AG04449 (cell line): ENCODE measurements at regions not wholly inside any gene's neighbourhood (a gene's known extent, or its start where the extent isn't known, plus 50 kb on each side); places are given as distances from the start of the nearest gene placed in this dataset.

ENCODE experiments used
- CTCF ChIA-PET: fragments of 350-600 bp; formaldehyde crosslinking; extraction: SDS; loops from one replicate; lab custom pipeline; 2021; ENCODE audit warnings: antibody characterized with exemption; lab: Yijun Ruan, JAX
- POLR2A ChIA-PET: fragments of 400-600, 350-600 bp; formaldehyde crosslinking; extraction: SDS; loops from one replicate; lab custom pipeline; 2020; ENCODE audit warnings: antibody characterized with exemption, inconsistent platforms; lab: Yijun Ruan, JAX
- DNase-seq: peaks from one replicate; pipeline ENCODE4 v3.0.0-alpha.2; 2010; ENCODE audit warnings: low read depth, low spot score
- H3K4me3 ChIP-seq: 2 replicates; pipeline ENCODE4 v1.5.1; 2011; ENCODE audit warnings: low read depth, mild to moderate bottlenecking, control low read depth, low read length
- TF ChIP-seq, protein P1 (sequence below): IDR thresholded peaks from one replicate; pipeline ENCODE4 v1.5.1; 2011; ENCODE audit warnings: mild to moderate bottlenecking, moderate library complexity, low read length, control low read depth, inconsistent platforms; ENCODE audit not compliant: insufficient read depth; ENCODE audit errors: missing control alignments

DNA sequence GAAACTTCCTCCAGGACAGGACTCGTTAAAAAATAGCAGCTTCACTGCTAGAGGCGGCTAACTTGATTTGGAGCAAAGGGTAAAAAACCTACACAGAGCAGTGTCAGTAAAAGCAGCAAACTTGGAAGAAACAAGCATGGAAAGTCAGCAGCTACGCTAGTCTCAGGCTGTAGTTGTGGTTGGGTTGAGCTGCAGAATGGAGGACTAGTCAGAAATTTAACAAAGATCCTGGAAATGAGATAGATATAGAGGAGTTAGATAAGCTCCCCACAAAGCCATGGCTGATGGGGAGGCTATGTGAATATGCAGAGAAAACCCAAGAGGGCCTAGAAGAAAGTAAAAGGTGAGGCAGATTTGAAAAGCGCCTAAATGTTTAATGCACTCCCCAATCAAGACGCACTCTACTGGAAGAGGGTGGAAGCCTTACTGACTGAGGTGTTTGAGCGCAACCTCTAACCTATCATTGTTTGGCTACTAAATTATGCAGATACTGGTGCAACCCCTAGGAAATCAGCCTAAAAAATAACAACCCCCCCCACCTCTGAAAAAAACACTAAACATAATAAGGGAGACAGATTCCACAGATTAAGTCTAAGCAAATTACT lies 99.7 kb upstream of the TMEM168 start:
- ChIA-PET POLR2A (interaction anchor here (0.6 kb wide), 1 partner anchor 132 kb away, joined by 3 read pairs; no protein-coding TSS in a partner anchor), CTCF (interaction anchor here (1.0 kb wide), 1 partner anchor 18 kb away, joined by 3 read pairs; no protein-coding TSS in a partner anchor)
- H3K4me3 ChIP-seq, result no peak overlapping the region
- TF ChIP-seq, protein P1, sequence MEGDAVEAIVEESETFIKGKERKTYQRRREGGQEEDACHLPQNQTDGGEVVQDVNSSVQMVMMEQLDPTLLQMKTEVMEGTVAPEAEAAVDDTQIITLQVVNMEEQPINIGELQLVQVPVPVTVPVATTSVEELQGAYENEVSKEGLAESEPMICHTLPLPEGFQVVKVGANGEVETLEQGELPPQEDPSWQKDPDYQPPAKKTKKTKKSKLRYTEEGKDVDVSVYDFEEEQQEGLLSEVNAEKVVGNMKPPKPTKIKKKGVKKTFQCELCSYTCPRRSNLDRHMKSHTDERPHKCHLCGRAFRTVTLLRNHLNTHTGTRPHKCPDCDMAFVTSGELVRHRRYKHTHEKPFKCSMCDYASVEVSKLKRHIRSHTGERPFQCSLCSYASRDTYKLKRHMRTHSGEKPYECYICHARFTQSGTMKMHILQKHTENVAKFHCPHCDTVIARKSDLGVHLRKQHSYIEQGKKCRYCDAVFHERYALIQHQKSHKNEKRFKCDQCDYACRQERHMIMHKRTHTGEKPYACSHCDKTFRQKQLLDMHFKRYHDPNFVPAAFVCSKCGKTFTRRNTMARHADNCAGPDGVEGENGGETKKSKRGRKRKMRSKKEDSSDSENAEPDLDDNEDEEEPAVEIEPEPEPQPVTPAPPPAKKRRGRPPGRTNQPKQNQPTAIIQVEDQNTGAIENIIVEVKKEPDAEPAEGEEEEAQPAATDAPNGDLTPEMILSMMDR, result no peak
- no peak for DNase-seq

DNA sequence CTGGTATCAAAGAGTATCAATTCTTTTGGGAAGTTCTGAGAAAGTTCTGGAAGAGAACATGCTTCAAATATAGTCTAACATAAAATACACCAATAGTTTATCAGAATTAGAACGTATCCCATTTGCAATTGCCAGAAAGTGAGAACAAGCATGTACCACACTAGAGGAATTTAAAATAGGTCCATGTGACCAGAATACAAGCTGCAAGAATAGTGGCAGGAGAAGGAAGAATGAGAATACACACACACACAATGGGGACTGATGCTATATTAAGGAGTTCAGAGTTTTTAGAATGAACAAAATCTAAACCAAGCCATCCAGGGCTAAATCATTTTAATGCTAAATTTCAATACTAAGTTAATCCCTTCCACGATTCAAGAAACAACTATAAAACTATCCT lies 99.1 kb upstream of the TMEM168 start:
- POLR2A ChIA-PET, result interaction anchor here (0.6 kb wide), 1 partner anchor 132 kb away, joined by 3 read pairs; no protein-coding TSS in a partner anchor
- no peak overlapping the region for H3K4me3 ChIP-seq
- CTCF ChIA-PET, result interaction anchor here (1.0 kb wide), 1 partner anchor 17 kb away, joined by 3 read pairs; no protein-coding TSS in a partner anchor
- TF ChIP-seq, protein P1, result no peak
- no peak for DNase-seq

DNA sequence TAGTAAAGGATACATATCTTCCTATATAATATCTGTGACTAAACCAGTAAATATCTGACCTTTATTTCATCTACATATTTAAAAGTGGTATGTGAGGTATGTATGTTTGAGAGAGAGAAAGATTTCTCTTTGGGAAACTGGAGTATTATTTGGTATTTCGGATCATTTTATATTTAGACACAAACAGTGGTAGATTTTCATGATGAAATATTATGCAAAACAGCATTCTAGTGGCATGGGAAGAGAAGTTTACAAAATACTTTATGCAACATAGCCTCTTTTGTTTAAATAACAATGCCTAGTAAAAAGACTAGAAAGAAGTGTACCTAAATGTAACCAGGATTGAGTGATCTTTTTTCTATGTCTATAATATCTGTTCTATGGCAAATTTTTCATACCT lies 98.6 kb upstream of the TMEM168 start:
- POLR2A ChIA-PET, result no interaction called here
- no peak overlapping the region for H3K4me3 ChIP-seq
- TF ChIP-seq, protein P1, result no peak
- DNase-seq, result no peak
- CTCF ChIA-PET, result interaction anchor here (1.0 kb wide), 1 partner anchor 16 kb away, joined by 3 read pairs; no protein-coding TSS in a partner anchor

DNA sequence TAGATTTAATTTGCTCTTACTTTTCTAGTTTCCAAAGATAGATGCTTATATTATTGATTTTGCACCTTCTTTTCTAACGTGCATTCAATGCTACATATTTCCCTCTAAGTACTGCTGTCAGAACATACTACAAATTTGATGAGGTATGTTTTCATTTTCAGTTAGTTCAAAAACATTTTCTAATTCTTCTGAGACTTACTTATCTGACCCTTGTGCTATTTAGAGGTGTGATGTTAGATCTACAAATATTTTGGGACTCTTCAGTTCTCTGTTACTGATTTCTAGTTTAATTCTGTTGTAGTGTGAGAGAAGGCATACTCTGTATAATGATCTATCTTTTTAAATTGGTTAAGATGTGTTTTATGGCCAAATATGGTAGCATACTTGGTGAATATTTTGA lies 97.8 kb upstream of the TMEM168 start:
- POLR2A ChIA-PET, result no interaction called here
- CTCF ChIA-PET, result no interaction called here
- H3K4me3 ChIP-seq, result no peak overlapping the region
- TF ChIP-seq, protein P1, result no peak
- DNase-seq, result no peak

DNA sequence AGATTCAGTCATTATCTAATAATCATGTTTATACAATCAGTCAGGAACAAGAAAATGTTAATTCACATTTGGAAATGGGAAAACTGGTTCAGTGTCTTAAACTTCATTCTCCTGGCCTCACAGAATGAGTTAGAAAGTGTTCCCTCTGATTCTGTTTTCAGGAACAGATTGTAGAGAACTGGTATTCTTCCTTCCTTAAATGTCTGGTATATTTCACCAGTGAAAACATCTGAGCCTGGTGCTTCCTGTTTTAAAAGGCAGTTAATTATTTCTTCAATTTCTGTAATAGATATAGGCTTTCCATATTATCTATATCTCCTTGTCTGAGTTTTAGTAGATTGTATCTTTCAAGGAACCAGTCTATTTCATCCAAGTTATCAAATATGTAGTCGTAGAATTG lies 97.1 kb upstream of the TMEM168 start:
- ChIA-PET POLR2A (no interaction called here), CTCF (interaction anchor here (1.6 kb wide), 1 partner anchor 12 kb away, joined by 5 read pairs; no protein-coding TSS in a partner anchor)
- no peak overlapping the region for H3K4me3 ChIP-seq
- no peak for DNase-seq
- TF ChIP-seq, protein P1, result no peak

DNA sequence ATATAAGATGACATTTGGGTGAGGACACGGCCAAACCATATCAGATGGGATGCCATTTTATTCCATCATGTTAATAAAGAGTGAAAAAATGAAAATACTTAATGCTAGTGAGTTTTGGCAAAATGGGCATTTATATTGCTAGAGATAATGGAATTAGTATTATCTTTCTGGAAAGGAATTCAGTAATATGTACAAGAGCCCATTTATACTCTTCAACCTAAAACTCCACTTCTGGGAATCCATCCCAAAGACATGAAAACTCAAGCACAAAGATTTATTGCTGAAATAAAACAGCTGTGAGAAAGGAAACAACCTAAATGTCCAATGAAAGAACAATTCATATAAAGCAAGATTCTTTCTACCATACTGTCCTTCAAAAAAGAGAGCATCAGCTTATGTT lies 96.0 kb upstream of the TMEM168 start:
- ChIA-PET CTCF (interaction anchor here (1.0 to 1.6 kb wide), 2 partner anchors 13 kb away, joined by 3 to 5 read pairs; no protein-coding TSS in a partner anchor), POLR2A (no interaction called here)
- DNase-seq, result no peak
- TF ChIP-seq, protein P1, result no peak
- H3K4me3 ChIP-seq, result no peak overlapping the region
